OCI-M1 (cell line): ENCODE measurements at regions not wholly inside any gene's neighbourhood (a gene's known extent, or its start where the extent isn't known, plus 50 kb on each side); places are given as distances from the start of the nearest gene placed in this dataset.
"Not testable (repeated sequence)": the region's sequence is repeated elsewhere in the genome, so short reads cannot be mapped to it uniquely, and the experiment has no call there.

Source experiments
- DNase-seq: peaks from one replicate; lab custom pipeline; 2025; lab: John Stamatoyannopoulos, UW

GRCh38 chr1:146883190-146883589 lies 54.9 kb upstream of the NBPF12 start:
- DNase-seq, result not testable (repeated sequence)

GRCh38 chr1:146881096-146881495 lies 57.0 kb upstream of the NBPF12 start:
- not testable (repeated sequence) for DNase-seq

- DNase-seq, result not testable (repeated sequence)
Measured at GRCh38 chr1:146863799-146864319, 74.3 kb upstream of the NBPF12 start.

- peak; percentile 37 for DNase-seq
Measured at GRCh38 chr1:146853147-146853546, 85.0 kb upstream of the NBPF12 start.

DNA sequence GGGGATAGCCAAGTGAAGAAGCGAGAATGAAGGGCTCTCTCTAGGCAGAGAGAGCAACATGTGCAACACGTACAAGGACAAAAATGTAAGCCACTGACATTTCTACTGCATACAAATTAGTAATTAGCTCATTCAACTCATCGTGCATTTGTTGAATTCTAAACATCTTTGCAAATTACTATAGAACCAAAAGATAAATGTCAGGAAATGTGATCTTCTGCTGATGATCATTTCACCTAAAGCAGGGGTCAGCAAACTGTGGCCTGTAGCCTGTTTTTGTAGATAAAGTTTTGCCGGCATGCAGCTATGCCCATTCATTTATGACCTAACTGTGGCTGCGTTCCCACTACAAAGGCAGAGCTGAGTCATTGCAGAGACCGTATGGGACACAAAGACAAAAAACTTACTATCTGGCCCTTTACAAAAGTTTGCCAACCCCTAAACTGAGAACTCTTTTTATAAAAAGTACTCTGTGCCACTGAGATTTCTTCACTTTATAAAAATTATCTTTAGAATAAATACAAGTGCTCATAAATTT lies 87.7 kb upstream of the NBPF12 start:
- DNase-seq, result peak; percentile 82

GRCh38 chr1:146838725-146839124 lies 99.4 kb upstream of the NBPF12 start:
- not testable (repeated sequence) for DNase-seq

DNA sequence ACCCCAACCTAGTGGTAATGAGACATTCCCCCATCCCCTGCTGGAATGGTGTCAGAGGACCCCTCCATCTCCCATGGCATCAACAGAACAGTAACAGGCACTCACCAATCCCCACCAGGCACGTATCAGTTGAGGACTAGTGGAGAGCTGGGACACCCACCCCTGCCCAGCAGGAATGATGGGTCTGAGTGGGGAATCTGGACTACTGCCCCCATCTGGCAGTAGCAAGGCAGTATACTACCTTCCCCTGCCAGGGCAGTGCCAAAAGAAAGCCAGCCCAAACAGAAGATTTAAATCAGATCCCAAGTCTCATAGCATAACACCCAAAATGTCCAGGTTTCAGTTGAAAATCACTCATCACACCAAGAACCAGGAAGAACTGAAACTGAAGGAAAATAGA lies 111.2 kb upstream of the NBPF12 start:
- DNase-seq, result not testable (repeated sequence)

- DNase-seq, result not testable (repeated sequence)
Measured at GRCh38 chr1:146794236-146794635, 143.9 kb upstream of the NBPF12 start.

- not testable (repeated sequence) for DNase-seq
Measured at GRCh38 chr1:146792725-146793124, 145.4 kb upstream of the NBPF12 start.

GRCh38 chr1:146784212-146784940 lies 153.7 kb upstream of the NBPF12 start:
- not testable (repeated sequence) for DNase-seq

DNA sequence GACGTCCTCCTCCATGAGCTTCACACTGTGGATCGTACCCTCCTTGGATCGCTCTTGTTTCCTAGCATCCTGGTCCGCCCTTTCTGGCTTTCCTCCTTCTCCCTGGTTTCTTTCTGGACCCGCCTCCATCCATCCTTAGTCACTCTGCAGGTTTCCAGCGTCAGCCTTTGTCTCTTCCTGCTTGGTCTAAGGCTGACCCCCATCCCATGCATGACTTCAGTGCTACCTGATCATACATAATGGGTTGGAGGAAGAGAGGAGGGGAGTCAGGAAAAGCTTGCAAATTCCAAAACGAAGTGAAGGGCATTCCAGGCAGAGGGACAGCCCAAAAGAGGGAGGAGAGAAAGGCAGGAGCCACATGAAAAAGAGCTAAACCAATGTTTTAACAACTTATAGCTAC lies 156.9 kb upstream of the NBPF12 start:
- not testable (repeated sequence) for DNase-seq

- DNase-seq, result not testable (repeated sequence)
Measured at GRCh38 chr1:146777826-146778602, 160.1 kb upstream of the NBPF12 start.

- not testable (repeated sequence) for DNase-seq
Measured at GRCh38 chr1:146774988-146775387, 163.1 kb upstream of the NBPF12 start.

- DNase-seq, result not testable (repeated sequence)
Measured at GRCh38 chr1:146774271-146774670, 163.9 kb upstream of the NBPF12 start.

DNA sequence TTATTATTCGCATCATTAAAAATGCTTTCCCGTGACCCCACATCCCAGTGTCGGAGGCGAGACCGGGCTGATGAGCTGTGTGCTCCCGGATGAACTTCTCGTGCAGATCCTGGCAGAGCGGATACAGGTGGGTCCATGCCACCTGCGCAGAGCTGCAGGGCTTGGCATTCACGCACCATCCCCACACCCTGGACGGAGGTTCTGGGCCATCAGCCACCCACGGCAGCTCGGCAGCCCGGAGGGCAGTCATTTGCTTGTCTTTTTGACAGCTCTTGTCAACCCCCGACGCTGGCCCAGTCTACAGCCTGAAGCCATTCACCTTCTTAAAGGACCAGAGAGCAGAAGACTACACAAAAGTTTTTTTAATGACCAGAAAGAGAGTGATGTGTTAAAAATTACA lies 166.7 kb upstream of the NBPF12 start:
- not testable (repeated sequence) for DNase-seq

DNA sequence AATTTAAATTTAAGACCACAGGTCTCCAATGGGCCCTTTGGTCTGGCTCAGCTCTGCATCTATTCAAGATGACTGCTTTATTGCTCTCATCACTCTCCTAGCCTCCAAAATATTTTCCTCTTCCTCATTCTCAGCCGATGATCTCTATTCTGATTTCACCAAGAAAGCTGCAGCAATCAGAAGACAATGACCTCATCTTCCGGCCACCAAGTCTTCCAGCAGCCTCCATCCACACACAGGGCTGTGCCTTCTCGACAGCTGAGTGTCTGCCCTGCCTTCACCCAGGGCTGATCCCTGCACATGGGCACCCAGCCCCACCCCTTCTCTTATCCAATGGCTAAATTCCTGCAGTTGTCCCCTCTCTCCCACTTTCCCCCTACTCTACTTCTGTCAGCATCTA lies 167.1 kb upstream of the NBPF12 start:
- DNase-seq, result not testable (repeated sequence)

- DNase-seq, result not testable (repeated sequence)
Measured at GRCh38 chr1:146763234-146763633, 174.9 kb upstream of the NBPF12 start.

DNA sequence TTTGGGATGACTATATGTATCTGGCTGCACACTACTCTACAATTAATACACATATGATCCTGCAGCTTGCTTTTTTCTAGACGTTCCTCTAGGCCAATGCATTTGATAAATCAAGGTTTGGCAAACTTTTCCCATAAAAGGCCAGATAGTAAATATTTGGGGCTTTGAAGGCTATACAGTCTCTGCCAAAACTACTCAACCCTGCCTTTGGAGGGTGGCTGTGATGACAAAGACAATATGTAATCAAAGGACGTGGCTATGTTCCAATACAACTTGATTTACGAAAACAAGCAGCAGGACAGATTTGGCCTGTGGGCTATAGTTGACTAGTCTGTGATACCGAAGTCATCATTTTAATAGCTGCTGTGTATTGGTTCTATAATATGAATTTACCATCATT lies 181.3 kb upstream of the NBPF12 start:
- not testable (repeated sequence) for DNase-seq

DNA sequence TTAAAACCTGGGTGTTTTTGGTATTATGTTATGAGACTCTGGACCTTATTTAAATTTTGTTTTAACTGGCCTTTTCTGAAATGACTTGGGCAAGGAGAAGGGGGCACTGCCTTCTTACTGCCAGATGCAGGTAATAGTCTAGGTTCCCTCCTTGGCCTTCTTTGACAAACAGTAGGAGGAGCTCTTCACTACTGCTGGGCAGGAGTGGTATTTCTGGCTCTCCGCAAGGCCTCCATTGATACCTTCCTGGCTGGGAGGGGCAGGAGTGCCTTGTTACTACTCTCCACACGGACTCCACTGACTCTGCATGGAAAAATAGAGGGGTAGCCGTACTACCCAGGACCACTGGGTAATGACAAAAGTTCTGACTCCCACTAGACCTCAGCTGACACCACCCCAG lies 189.4 kb upstream of the NBPF12 start:
- DNase-seq, result not testable (repeated sequence)

GRCh38 chr1:146731981-146732680 lies 206.0 kb upstream of the NBPF12 start:
- DNase-seq, result not testable (repeated sequence)

- DNase-seq, result not testable (repeated sequence)
Measured at GRCh38 chr1:146729642-146730344, 208.3 kb upstream of the NBPF12 start.
